ENCODE measurements at regions not wholly inside any gene's neighbourhood (a gene's known extent, or its start where the extent isn't known, plus 50 kb on each side); places are given as distances from the start of the nearest gene placed in this dataset.

GRCh38 chrX:67295924-67296323 lies 247.9 kb upstream of the AR start:
- intact Hi-C loops (cut with DNase I, micrococcal nuclease) = no loop called here
- Histone ChIP-seq H3K4me1 (ENCODE audit: insufficient read depth, low read length) (no peaks in the 10 kb centered on the region), H3K9me3 (ENCODE audit: control insufficient read depth in 1 of 2, insufficient read depth in 1 of 2, low read length in 2 of 2) (peaks cover 0 to 4% of the 10 kb centered on the region in 2 experiments), H3K36me3 (ENCODE audit: insufficient read depth, low read length) (no peaks in the 10 kb centered on the region), H3K27me3 (ENCODE audit: control insufficient read depth in 1 of 2, insufficient read depth in 2 of 2, low read length in 2 of 2) (no peaks in the 10 kb centered on the region), H3K27ac (ENCODE audit: low read depth in 1 of 2, low read length in 2 of 2) (no peak overlapping the region), H3K4me3 (ENCODE audit: low read length) (no peak overlapping the region)
- TF ChIP-seq, protein P1, sequence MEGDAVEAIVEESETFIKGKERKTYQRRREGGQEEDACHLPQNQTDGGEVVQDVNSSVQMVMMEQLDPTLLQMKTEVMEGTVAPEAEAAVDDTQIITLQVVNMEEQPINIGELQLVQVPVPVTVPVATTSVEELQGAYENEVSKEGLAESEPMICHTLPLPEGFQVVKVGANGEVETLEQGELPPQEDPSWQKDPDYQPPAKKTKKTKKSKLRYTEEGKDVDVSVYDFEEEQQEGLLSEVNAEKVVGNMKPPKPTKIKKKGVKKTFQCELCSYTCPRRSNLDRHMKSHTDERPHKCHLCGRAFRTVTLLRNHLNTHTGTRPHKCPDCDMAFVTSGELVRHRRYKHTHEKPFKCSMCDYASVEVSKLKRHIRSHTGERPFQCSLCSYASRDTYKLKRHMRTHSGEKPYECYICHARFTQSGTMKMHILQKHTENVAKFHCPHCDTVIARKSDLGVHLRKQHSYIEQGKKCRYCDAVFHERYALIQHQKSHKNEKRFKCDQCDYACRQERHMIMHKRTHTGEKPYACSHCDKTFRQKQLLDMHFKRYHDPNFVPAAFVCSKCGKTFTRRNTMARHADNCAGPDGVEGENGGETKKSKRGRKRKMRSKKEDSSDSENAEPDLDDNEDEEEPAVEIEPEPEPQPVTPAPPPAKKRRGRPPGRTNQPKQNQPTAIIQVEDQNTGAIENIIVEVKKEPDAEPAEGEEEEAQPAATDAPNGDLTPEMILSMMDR (IDR thresholded peaks at IDR 0.05) = no peak
- no peak overlapping the region for H3K4me3 Mint-ChIP-seq
- ChIA-PET POLR2A (no interaction called here), CTCF (interaction anchor here (0.8 to 1.8 kb wide), 2 partner anchors 9 kb away, joined by 3 to 5 read pairs; no protein-coding TSS in a partner anchor)
- DNase-seq = no peak
- H3K27me3 Mint-ChIP-seq = no peaks in the 10 kb centered on the region
- H3K36me3 Mint-ChIP-seq (ENCODE audit: low read depth) = no peaks in the 10 kb centered on the region
- no peak overlapping the region for H3K27ac Mint-ChIP-seq
- no peak for ATAC-seq (ENCODE audit: poor library complexity)
- no peaks in the 10 kb centered on the region for H3K9me3 Mint-ChIP-seq
- no peaks in the 10 kb centered on the region for H3K4me1 Mint-ChIP-seq (ENCODE audit: low read depth)

- POLR2A ChIA-PET = no interaction called here
These were observed 247.4 kb upstream of the AR start for GRCh38 chrX:67296395-67296794.

GRCh38 chrX:67317725-67318124 lies 226.1 kb upstream of the AR start:
- Histone ChIP-seq H3K27ac (ENCODE audit: low read depth in 1 of 2, low read length in 2 of 2) (no peak overlapping the region), H3K27me3 (ENCODE audit: control insufficient read depth in 1 of 2, insufficient read depth in 2 of 2, low read length in 2 of 2) (no peaks in the 10 kb centered on the region), H3K36me3 (ENCODE audit: insufficient read depth, low read length) (no peaks in the 10 kb centered on the region), H3K9me3 (ENCODE audit: control insufficient read depth in 1 of 2, insufficient read depth in 1 of 2, low read length in 2 of 2) (no peaks in the 10 kb centered on the region), H3K4me1 (ENCODE audit: insufficient read depth, low read length) (no peaks in the 10 kb centered on the region), H3K4me3 (ENCODE audit: low read length) (no peak overlapping the region)
- Mint-ChIP-seq H3K4me3 (no peak overlapping the region), H3K36me3 (ENCODE audit: low read depth) (no peaks in the 10 kb centered on the region), H3K9me3 (peaks cover 3% of the 10 kb centered on the region), H3K27me3 (no peaks in the 10 kb centered on the region), H3K4me1 (ENCODE audit: low read depth) (no peaks in the 10 kb centered on the region), H3K27ac (no peak overlapping the region)
- DNase-seq (no peak), ATAC-seq (ENCODE audit: poor library complexity) (no peak)
- intact Hi-C loops (cut with DNase I, micrococcal nuclease) = no loop called here
- POLR2A ChIA-PET = no interaction called here
- CTCF ChIA-PET = no interaction called here
- TF ChIP-seq, protein P1 (IDR thresholded peaks at IDR 0.05) = no peak

More at GRCh38 chrX:67296395-67296794, 247.4 kb upstream of the AR start:
- Mint-ChIP-seq H3K4me3 (no peak overlapping the region), H3K27ac (no peak overlapping the region), H3K4me1 (ENCODE audit: low read depth) (no peaks in the 10 kb centered on the region), H3K27me3 (no peaks in the 10 kb centered on the region), H3K9me3 (no peaks in the 10 kb centered on the region), H3K36me3 (ENCODE audit: low read depth) (no peaks in the 10 kb centered on the region)
- CTCF ChIA-PET = interaction anchor here (0.8 to 1.8 kb wide), 2 partner anchors 8 to 10 kb away, joined by 3 to 5 read pairs; no protein-coding TSS in a partner anchor
- Histone ChIP-seq H3K36me3 (ENCODE audit: insufficient read depth, low read length) (no peaks in the 10 kb centered on the region), H3K27ac (ENCODE audit: low read depth in 1 of 2, low read length in 2 of 2) (no peak overlapping the region), H3K9me3 (ENCODE audit: control insufficient read depth in 1 of 2, insufficient read depth in 1 of 2, low read length in 2 of 2) (peaks cover 0 to 4% of the 10 kb centered on the region in 2 experiments), H3K4me3 (ENCODE audit: low read length) (no peak overlapping the region), H3K4me1 (ENCODE audit: insufficient read depth, low read length) (no peaks in the 10 kb centered on the region), H3K27me3 (ENCODE audit: control insufficient read depth in 1 of 2, insufficient read depth in 2 of 2, low read length in 2 of 2) (no peaks in the 10 kb centered on the region)
- no peak for DNase-seq
- TF ChIP-seq, protein P1 (IDR thresholded peaks at IDR 0.05) = no peak
- intact Hi-C loops (cut with DNase I, micrococcal nuclease) = no loop called here
- no peak for ATAC-seq (ENCODE audit: poor library complexity)
